Inflammatory macrophage treated with lipopolysaccharide for 4 hours (primary cell): ENCODE measurements at regions not wholly inside any gene's neighbourhood (a gene's known extent, or its start where the extent isn't known, plus 50 kb on each side); places are given as distances from the start of the nearest gene placed in this dataset.

Source experiments
- DNase-seq: peaks from one replicate; pipeline ENCODE4 v3.0.0-alpha.2; 2020

- no peak for DNase-seq
Observed at GRCh38 chr14:100399052-100399849, 76.1 kb downstream of the SLC25A47 start.

GRCh38 chr14:100400115-100400514, 77.0 kb downstream of the SLC25A47 start:
- no peak for DNase-seq

- DNase-seq = no peak
Observed at GRCh38 chr14:100401031-100401692, 78.0 kb downstream of the SLC25A47 start.

- no peak for DNase-seq
Observed at GRCh38 chr14:100401792-100402191, 78.7 kb downstream of the SLC25A47 start.

- no peak for DNase-seq
Observed at GRCh38 chr14:100402631-100403030, 79.5 kb downstream of the SLC25A47 start.

GRCh38 chr14:100403105-100403504, 80.0 kb downstream of the SLC25A47 start:
- no peak for DNase-seq

- DNase-seq = no peak
Observed at GRCh38 chr14:100403802-100404365, 80.7 kb downstream of the SLC25A47 start.

GRCh38 chr14:100404419-100404818, 81.3 kb downstream of the SLC25A47 start:
- no peak for DNase-seq

- no peak for DNase-seq
Observed at GRCh38 chr14:100405760-100406455, 82.8 kb downstream of the SLC25A47 start.

GRCh38 chr14:100406505-100407131, 83.5 kb downstream of the SLC25A47 start:
- peak; percentile 80 for DNase-seq

GRCh38 chr14:100407376-100408102, 84.4 kb downstream of the SLC25A47 start:
- DNase-seq = no peak

GRCh38 chr14:100408350-100409002, 85.3 kb downstream of the SLC25A47 start:
- peak; percentile 90 for DNase-seq

GRCh38 chr14:100409003-100409360, 85.8 kb downstream of the SLC25A47 start:
- no peak for DNase-seq

GRCh38 chr14:100409651-100410050, 86.5 kb downstream of the SLC25A47 start:
- no peak for DNase-seq

- DNase-seq = no peak
Observed at GRCh38 chr14:100410056-100410565, 87.0 kb downstream of the SLC25A47 start.

GRCh38 chr14:100413699-100414098, 90.6 kb downstream of the SLC25A47 start:
- DNase-seq = no peak

- no peak for DNase-seq
Observed at GRCh38 chr14:100415226-100415625, 92.1 kb downstream of the SLC25A47 start.

GRCh38 chr14:100416081-100416680, 93.0 kb downstream of the SLC25A47 start:
- DNase-seq = no peak

- DNase-seq = no peak
Observed at GRCh38 chr14:100416921-100417860, 94.1 kb downstream of the SLC25A47 start.

GRCh38 chr14:100419856-100420255, 96.7 kb downstream of the SLC25A47 start:
- no peak for DNase-seq
